Astrocyte (in vitro differentiated cells and primary cell): ENCODE measurements at regions not wholly inside any gene's neighbourhood (a gene's known extent, or its start where the extent isn't known, plus 50 kb on each side); places are given as distances from the start of the nearest gene placed in this dataset.

ENCODE experiments used
- CTCF ChIP-seq: IDR thresholded peaks from 2 replicates; pipeline ENCODE4 v1.5.1; 2011; ENCODE audit warnings: low read depth, mild to moderate bottlenecking, inconsistent platforms, low read length, moderate library complexity; ENCODE audit not compliant: insufficient read depth
- EZH2 ChIP-seq: IDR thresholded peaks from 2 replicates; pipeline ENCODE4 v1.6.1; 2012; ENCODE audit warnings: mild to moderate bottlenecking, low read length, inconsistent platforms; ENCODE audit not compliant: insufficient read depth

GRCh38 chr9:25177858-25178257 is 500.4 kb downstream of the TUSC1 start:
- no peak for TF ChIP-seq CTCF
- TF ChIP-seq EZH2, result no peak
